HL-60 (cell line): ENCODE measurements at regions not wholly inside any gene's neighbourhood (a gene's known extent, or its start where the extent isn't known, plus 50 kb on each side); places are given as distances from the start of the nearest gene placed in this dataset.

ENCODE experiments used
- CTCF ChIP-seq: IDR thresholded peaks from one replicate; pipeline ENCODE4 v1.5.1; 2011; ENCODE audit warnings: low read length, control low read depth, inconsistent platforms; ENCODE audit not compliant: insufficient read depth
- POLR2AphosphoS5 ChIP-seq: IDR thresholded peaks from 2 replicates; pipeline ENCODE4 v1.6.1; 2012; ENCODE audit warnings: low read depth
- SPI1 ChIP-seq: IDR thresholded peaks from 2 replicates; pipeline ENCODE4 v1.6.1; 2012; ENCODE audit warnings: low read depth, mild to moderate bottlenecking, borderline replicate concordance

GRCh38 chr3:194828926-194829325 is 143.2 kb downstream of the FAM43A start:
- no peak for TF ChIP-seq CTCF
- no peak for TF ChIP-seq POLR2AphosphoS5
- no peak for TF ChIP-seq SPI1
